ENCODE measurements at regions not wholly inside any gene's neighbourhood (a gene's known extent, or its start where the extent isn't known, plus 50 kb on each side); places are given as distances from the start of the nearest gene placed in this dataset.
A peak's percentile ranks its signal among the peaks of the same experiment; 100 is the strongest.

DNA sequence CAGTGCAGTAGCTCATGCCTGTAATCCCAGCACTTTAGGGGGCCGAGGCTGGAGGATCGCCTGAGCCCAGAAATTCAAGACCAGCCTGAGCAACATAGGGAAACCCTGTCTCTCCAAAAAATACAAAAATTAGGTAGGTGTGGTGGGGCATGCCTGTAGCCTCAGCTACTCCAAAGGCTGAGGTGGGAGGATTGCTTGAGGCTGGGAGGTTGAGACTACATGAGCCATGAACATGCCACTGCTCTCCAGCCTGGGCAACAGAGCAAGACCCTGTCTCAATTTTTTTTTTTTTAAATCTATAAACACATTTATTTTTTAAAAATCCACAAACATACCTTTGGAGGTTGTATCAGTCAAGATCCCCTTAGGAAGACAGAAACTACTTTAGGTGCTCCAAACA lies 326.3 kb downstream of the EPHA4 start:
- CTCF ChIA-PET: interaction anchor here (0.7 kb wide), 2 partner anchors 51 to 145 kb away, joined by 3 read pairs; no protein-coding TSS in a partner anchor
- Mint-ChIP-seq H3K9me3 (peaks cover 25% of the 10 kb centered on the region), H3K4me1 (peaks cover 21% of the 10 kb centered on the region), H3K27ac (no peak overlapping the region), H3K27me3 (ENCODE audit: low read depth) (no peaks in the 10 kb centered on the region; the same call in 1 of the 2 replicates), H3K36me3 (peaks cover 13% of the 10 kb centered on the region; the same call in 1 of the 2 replicates), H3K4me3 (no peak overlapping the region)
- DNase-seq (ENCODE audit: low spot score) (no peak), ATAC-seq (no peak)
- POLR2A ChIA-PET: interaction anchor here (0.6 kb wide), 1 partner anchor 21 kb away, joined by 7 read pairs; no protein-coding TSS in a partner anchor
- TF ChIP-seq TEAD1 (CRISPR knock-in tag; IDR thresholded peaks at IDR 0.05) (no peak), ZNF121 (CRISPR knock-in tag; IDR thresholded peaks at IDR 0.05) (peak; percentile 91), TP53 (CRISPR knock-in tag; IDR thresholded peaks at IDR 0.05) (no peak)
- TF ChIP-seq, protein P1, sequence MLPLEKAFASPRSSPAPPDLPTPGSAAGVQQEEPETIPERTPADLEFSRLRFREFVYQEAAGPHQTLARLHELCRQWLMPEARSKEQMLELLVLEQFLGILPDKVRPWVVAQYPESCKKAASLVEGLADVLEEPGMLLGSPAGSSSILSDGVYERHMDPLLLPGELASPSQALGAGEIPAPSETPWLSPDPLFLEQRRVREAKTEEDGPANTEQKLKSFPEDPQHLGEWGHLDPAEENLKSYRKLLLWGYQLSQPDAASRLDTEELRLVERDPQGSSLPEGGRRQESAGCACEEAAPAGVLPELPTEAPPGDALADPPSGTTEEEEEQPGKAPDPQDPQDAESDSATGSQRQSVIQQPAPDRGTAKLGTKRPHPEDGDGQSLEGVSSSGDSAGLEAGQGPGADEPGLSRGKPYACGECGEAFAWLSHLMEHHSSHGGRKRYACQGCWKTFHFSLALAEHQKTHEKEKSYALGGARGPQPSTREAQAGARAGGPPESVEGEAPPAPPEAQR (CRISPR knock-in tag; IDR thresholded peaks at IDR 0.05): no peak

DNA sequence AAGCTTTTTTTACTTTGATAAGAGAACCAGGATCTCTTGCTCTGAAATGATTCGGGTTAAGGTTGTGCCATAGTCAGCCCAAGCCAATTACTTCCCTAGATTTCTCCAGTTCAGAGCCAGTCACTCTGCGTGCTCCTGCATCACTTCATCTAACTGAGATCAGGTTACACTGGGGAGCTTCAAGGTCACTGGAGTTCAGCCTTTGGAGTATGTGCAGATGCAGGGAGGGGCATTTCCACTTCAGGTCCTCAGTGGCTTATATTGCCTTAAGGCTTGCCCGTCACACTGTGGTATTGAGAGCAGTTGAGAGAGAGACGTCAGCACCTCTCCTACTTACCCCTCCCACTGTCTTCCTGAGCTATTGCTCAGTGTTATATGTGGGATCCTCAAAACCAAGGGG lies 317.8 kb downstream of the EPHA4 start:
- DNase-seq (ENCODE audit: low spot score) (no peak), ATAC-seq (peak; percentile 82)
- ChIA-PET POLR2A (no interaction called here), CTCF (no interaction called here)
- Mint-ChIP-seq H3K36me3 (peaks cover 14% of the 10 kb centered on the region), H3K9me3 (peaks cover 23% of the 10 kb centered on the region), H3K4me1 (peaks cover 30% of the 10 kb centered on the region), H3K4me3 (no peak overlapping the region), H3K27ac (peak overlapping the region; percentile 22; the same call in 1 of the 2 replicates), H3K27me3 (ENCODE audit: low read depth) (no peaks in the 10 kb centered on the region; the same call in 1 of the 2 replicates)
- TF ChIP-seq, protein P2, sequence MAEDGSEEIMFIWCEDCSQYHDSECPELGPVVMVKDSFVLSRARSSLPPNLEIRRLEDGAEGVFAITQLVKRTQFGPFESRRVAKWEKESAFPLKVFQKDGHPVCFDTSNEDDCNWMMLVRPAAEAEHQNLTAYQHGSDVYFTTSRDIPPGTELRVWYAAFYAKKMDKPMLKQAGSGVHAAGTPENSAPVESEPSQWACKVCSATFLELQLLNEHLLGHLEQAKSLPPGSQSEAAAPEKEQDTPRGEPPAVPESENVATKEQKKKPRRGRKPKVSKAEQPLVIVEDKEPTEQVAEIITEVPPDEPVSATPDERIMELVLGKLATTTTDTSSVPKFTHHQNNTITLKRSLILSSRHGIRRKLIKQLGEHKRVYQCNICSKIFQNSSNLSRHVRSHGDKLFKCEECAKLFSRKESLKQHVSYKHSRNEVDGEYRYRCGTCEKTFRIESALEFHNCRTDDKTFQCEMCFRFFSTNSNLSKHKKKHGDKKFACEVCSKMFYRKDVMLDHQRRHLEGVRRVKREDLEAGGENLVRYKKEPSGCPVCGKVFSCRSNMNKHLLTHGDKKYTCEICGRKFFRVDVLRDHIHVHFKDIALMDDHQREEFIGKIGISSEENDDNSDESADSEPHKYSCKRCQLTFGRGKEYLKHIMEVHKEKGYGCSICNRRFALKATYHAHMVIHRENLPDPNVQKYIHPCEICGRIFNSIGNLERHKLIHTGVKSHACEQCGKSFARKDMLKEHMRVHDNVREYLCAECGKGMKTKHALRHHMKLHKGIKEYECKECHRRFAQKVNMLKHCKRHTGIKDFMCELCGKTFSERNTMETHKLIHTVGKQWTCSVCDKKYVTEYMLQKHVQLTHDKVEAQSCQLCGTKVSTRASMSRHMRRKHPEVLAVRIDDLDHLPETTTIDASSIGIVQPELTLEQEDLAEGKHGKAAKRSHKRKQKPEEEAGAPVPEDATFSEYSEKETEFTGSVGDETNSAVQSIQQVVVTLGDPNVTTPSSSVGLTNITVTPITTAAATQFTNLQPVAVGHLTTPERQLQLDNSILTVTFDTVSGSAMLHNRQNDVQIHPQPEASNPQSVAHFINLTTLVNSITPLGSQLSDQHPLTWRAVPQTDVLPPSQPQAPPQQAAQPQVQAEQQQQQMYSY (CRISPR knock-in tag; IDR thresholded peaks at IDR 0.05): no peak
- TF ChIP-seq, protein P3, sequence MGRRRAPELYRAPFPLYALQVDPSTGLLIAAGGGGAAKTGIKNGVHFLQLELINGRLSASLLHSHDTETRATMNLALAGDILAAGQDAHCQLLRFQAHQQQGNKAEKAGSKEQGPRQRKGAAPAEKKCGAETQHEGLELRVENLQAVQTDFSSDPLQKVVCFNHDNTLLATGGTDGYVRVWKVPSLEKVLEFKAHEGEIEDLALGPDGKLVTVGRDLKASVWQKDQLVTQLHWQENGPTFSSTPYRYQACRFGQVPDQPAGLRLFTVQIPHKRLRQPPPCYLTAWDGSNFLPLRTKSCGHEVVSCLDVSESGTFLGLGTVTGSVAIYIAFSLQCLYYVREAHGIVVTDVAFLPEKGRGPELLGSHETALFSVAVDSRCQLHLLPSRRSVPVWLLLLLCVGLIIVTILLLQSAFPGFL (CRISPR knock-in tag; IDR thresholded peaks at IDR 0.05; ENCODE audit: borderline replicate concordance): no peak
- TF ChIP-seq GABPB1 (CRISPR knock-in tag; IDR thresholded peaks at IDR 0.05) (no peak), MXD4 (CRISPR knock-in tag; IDR thresholded peaks at IDR 0.05; ENCODE audit: borderline replicate concordance) (no peak), HMGA2 (CRISPR knock-in tag; IDR thresholded peaks at IDR 0.05) (no peak), FOXP1 (CRISPR knock-in tag; IDR thresholded peaks at IDR 0.05; ENCODE audit: borderline replicate concordance) (no peak), ZNF423 (CRISPR knock-in tag; IDR thresholded peaks at IDR 0.05) (no peak), ZNF263 (CRISPR knock-in tag; IDR thresholded peaks at IDR 0.05; ENCODE audit: low read depth) (no peak), OVOL2 (CRISPR knock-in tag; IDR thresholded peaks at IDR 0.05; ENCODE audit: borderline replicate concordance) (no peak)
- TF ChIP-seq, protein P4, sequence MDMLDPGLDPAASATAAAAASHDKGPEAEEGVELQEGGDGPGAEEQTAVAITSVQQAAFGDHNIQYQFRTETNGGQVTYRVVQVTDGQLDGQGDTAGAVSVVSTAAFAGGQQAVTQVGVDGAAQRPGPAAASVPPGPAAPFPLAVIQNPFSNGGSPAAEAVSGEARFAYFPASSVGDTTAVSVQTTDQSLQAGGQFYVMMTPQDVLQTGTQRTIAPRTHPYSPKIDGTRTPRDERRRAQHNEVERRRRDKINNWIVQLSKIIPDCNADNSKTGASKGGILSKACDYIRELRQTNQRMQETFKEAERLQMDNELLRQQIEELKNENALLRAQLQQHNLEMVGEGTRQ (CRISPR knock-in tag; IDR thresholded peaks at IDR 0.05): no peak
- TF ChIP-seq, protein P5, sequence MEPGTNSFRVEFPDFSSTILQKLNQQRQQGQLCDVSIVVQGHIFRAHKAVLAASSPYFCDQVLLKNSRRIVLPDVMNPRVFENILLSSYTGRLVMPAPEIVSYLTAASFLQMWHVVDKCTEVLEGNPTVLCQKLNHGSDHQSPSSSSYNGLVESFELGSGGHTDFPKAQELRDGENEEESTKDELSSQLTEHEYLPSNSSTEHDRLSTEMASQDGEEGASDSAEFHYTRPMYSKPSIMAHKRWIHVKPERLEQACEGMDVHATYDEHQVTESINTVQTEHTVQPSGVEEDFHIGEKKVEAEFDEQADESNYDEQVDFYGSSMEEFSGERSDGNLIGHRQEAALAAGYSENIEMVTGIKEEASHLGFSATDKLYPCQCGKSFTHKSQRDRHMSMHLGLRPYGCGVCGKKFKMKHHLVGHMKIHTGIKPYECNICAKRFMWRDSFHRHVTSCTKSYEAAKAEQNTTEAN (CRISPR knock-in tag; IDR thresholded peaks at IDR 0.05): no peak
- TF ChIP-seq, protein P6, sequence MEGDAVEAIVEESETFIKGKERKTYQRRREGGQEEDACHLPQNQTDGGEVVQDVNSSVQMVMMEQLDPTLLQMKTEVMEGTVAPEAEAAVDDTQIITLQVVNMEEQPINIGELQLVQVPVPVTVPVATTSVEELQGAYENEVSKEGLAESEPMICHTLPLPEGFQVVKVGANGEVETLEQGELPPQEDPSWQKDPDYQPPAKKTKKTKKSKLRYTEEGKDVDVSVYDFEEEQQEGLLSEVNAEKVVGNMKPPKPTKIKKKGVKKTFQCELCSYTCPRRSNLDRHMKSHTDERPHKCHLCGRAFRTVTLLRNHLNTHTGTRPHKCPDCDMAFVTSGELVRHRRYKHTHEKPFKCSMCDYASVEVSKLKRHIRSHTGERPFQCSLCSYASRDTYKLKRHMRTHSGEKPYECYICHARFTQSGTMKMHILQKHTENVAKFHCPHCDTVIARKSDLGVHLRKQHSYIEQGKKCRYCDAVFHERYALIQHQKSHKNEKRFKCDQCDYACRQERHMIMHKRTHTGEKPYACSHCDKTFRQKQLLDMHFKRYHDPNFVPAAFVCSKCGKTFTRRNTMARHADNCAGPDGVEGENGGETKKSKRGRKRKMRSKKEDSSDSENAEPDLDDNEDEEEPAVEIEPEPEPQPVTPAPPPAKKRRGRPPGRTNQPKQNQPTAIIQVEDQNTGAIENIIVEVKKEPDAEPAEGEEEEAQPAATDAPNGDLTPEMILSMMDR (IDR thresholded peaks at IDR 0.05): no peak
- TF ChIP-seq, protein P7, sequence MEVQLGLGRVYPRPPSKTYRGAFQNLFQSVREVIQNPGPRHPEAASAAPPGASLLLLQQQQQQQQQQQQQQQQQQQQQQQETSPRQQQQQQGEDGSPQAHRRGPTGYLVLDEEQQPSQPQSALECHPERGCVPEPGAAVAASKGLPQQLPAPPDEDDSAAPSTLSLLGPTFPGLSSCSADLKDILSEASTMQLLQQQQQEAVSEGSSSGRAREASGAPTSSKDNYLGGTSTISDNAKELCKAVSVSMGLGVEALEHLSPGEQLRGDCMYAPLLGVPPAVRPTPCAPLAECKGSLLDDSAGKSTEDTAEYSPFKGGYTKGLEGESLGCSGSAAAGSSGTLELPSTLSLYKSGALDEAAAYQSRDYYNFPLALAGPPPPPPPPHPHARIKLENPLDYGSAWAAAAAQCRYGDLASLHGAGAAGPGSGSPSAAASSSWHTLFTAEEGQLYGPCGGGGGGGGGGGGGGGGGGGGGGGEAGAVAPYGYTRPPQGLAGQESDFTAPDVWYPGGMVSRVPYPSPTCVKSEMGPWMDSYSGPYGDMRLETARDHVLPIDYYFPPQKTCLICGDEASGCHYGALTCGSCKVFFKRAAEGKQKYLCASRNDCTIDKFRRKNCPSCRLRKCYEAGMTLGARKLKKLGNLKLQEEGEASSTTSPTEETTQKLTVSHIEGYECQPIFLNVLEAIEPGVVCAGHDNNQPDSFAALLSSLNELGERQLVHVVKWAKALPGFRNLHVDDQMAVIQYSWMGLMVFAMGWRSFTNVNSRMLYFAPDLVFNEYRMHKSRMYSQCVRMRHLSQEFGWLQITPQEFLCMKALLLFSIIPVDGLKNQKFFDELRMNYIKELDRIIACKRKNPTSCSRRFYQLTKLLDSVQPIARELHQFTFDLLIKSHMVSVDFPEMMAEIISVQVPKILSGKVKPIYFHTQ (CRISPR knock-in tag; IDR thresholded peaks at IDR 0.05): no peak
- TF ChIP-seq, protein P8, sequence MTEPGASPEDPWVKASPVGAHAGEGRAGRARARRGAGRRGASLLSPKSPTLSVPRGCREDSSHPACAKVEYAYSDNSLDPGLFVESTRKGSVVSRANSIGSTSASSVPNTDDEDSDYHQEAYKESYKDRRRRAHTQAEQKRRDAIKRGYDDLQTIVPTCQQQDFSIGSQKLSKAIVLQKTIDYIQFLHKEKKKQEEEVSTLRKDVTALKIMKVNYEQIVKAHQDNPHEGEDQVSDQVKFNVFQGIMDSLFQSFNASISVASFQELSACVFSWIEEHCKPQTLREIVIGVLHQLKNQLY (CRISPR knock-in tag; IDR thresholded peaks at IDR 0.05): no peak

Data from WTC11 (cell line).